ENCODE measurements at regions not wholly inside any gene's neighbourhood (a gene's known extent, or its start where the extent isn't known, plus 50 kb on each side); places are given as distances from the start of the nearest gene placed in this dataset.

DNA sequence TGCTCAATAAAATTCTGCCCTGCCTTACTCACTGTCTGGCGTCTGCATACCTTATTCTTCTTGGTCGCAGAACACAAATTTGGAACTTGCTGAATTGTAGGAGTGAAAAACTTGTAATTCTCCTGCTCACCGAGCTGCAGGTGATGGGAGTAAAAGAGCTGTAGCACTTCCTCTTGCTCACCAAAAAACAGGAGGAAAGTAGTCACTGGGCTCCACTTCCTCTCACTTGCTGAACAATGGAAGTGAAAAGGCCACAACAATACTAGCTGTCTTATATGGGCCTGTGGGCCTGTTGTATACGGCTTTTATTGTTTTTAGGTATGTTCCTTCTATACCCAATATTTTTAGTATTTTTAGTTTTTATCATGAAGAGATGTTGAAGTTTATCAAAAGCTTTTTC, 978.7 kb downstream of the SLITRK5 start:
- TF ChIP-seq CTCF (IDR thresholded peaks at IDR 0.05) = no peak
- no peak for TF ChIP-seq EZH2 (IDR thresholded peaks at IDR 0.05)
- TF ChIP-seq EZH2phosphoT487 (IDR thresholded peaks at IDR 0.05) = no peak

All from neural progenitor cell (in vitro differentiated cells).